Left cardiac atrium (tissue), 4 donors: ENCODE measurements at regions not wholly inside any gene's neighbourhood (a gene's known extent, or its start where the extent isn't known, plus 50 kb on each side); places are given as distances from the start of the nearest gene placed in this dataset.
"Not testable (repeated sequence)": the region's sequence is repeated elsewhere in the genome, so short reads cannot be mapped to it uniquely, and the experiment has no call there.

Experiments used
- ATAC-seq, 2 donors: fragments of 200-7000 bp; cut with Tn5 transposase; one replicate each; pipeline ENCODE4 v1.9.1; 2020; ENCODE audit warnings: mild to moderate bottlenecking in 2 of 2, moderate library complexity in 2 of 2
- DNase-seq: peaks from one replicate; pipeline ENCODE4 v3.0.0-alpha.2; 2020
- intact Hi-C, 2 donors: fragments of 100-400 bp; cut with DNase I; formaldehyde crosslinking; loops; one replicate each; pipeline versions ENCODE4 v1.14.1 to v1.15.1; 2022 to 2023
- donor health status: DM: no; HTN: yes; CAD: no.
- donor health status: DM: no; HTN: yes; CAD: no; lungs with severe emphysema.
- donor health status: DM: yes; HTN: yes; CAD: no.
- donor health status: Dilated cardiomyopathy.

- intact Hi-C loops = no loop called here
- ATAC-seq (peak in 1 of 2 donors; percentile 38), DNase-seq (no peak)
These were observed 85.4 kb upstream of the PRSS16 start for GRCh38 chr6:27161946-27162603.

GRCh38 chr6:27163834-27164233 is 83.7 kb upstream of the PRSS16 start:
- no peak for ATAC-seq
- intact Hi-C loops = no loop called here

GRCh38 chr6:27168108-27168507 is 79.4 kb upstream of the PRSS16 start:
- intact Hi-C loops = no loop called here
- ATAC-seq (no peak), DNase-seq (no peak)

More at GRCh38 chr6:27163834-27164233, 83.7 kb upstream of the PRSS16 start:
- no peak for DNase-seq

- no peak for DNase-seq
- ATAC-seq = no peak
- intact Hi-C loops = no loop called here
These were observed 78.7 kb upstream of the PRSS16 start for GRCh38 chr6:27168586-27169443.

GRCh38 chr6:27172524-27173231 is 74.8 kb upstream of the PRSS16 start:
- ATAC-seq, DNase-seq, intact Hi-C loops: not testable (repeated sequence)

GRCh38 chr6:27173232-27173601 is 74.3 kb upstream of the PRSS16 start:
- ATAC-seq, intact Hi-C loops, DNase-seq: not testable (repeated sequence)

GRCh38 chr6:27174958-27175357 is 72.5 kb upstream of the PRSS16 start:
- DNase-seq (no peak), ATAC-seq (no peak)
- intact Hi-C loops = no loop called here

GRCh38 chr6:27176096-27176495 is 71.4 kb upstream of the PRSS16 start:
- no peak for DNase-seq
- ATAC-seq = no peak
- intact Hi-C loops = no loop called here

- intact Hi-C loops = no loop called here
- DNase-seq (peak; percentile 52), ATAC-seq (peak; percentile 78 to 94)
These were observed 70.7 kb upstream of the PRSS16 start for GRCh38 chr6:27176523-27177484.

- ATAC-seq (peak; percentile 89 to 90), DNase-seq (peak; percentile 79)
- intact Hi-C loops = no loop called here
These were observed 69.8 kb upstream of the PRSS16 start for GRCh38 chr6:27177485-27178406.

- intact Hi-C loops = no loop called here
- DNase-seq (peak; percentile 44), ATAC-seq (peak; percentile 9 to 20)
These were observed 69.1 kb upstream of the PRSS16 start for GRCh38 chr6:27178407-27178730.

- DNase-seq (no peak), ATAC-seq (no peak)
- intact Hi-C loops = no loop called here
These were observed 68.6 kb upstream of the PRSS16 start for GRCh38 chr6:27178860-27179259.

GRCh38 chr6:27183060-27183832 is 64.3 kb upstream of the PRSS16 start:
- DNase-seq = no peak
- no peak for ATAC-seq
- intact Hi-C loops = loop anchor here (10.0 kb wide), 3 partner anchors 292 to 712 kb away; partner anchors contain the start of gene ZNF184 (in 2 of the 2)

- no peak for DNase-seq
- peak in 1 of 2 donors; percentile 14 for ATAC-seq
- intact Hi-C loops = loop anchor here (5.0 to 10.0 kb wide), 4 partner anchors 287 to 707 kb away; partner anchors contain the start of gene ZNF184 (in 2 of the 2)
These were observed 60.1 kb upstream of the PRSS16 start for GRCh38 chr6:27187231-27188060.

- intact Hi-C loops = loop anchor here (5.0 to 10.0 kb wide), 4 partner anchors 287 to 707 kb away; partner anchors contain the start of gene ZNF184 (in 2 of the 2)
- ATAC-seq = peak; percentile 94 to 99
- DNase-seq = peak; percentile 50
These were observed 59.2 kb upstream of the PRSS16 start for GRCh38 chr6:27188061-27188884.
